Stomach (tissue), 4 donors: ENCODE measurements at regions not wholly inside any gene's neighbourhood (a gene's known extent, or its start where the extent isn't known, plus 50 kb on each side); places are given as distances from the start of the nearest gene placed in this dataset.

ENCODE experiments used
- POLR2A ChIP-seq, 4 donors: fragments of 450-650 bp; IDR thresholded peaks; one replicate each; pipeline ENCODE4 v1.6.1; 2016; ENCODE audit warnings: antibody characterized with exemption in 4 of 4, control low read depth in 2 of 4, mild to moderate bottlenecking in 1 of 4, moderate library complexity in 1 of 4
- TF ChIP-seq, protein P1 (sequence below), 7 experiments: fragments of 450-650 bp in 4 of 7; fragments of 200-600 bp in 3 of 7; sonication (generic) in 3 of 7; IDR thresholded peaks; one replicate each; pipeline ENCODE4 v1.5.1; 2016 to 2019; ENCODE audit warnings: antibody characterized with exemption in 7 of 7, control low read depth in 2 of 7, mild to moderate bottlenecking in 1 of 7

DNA sequence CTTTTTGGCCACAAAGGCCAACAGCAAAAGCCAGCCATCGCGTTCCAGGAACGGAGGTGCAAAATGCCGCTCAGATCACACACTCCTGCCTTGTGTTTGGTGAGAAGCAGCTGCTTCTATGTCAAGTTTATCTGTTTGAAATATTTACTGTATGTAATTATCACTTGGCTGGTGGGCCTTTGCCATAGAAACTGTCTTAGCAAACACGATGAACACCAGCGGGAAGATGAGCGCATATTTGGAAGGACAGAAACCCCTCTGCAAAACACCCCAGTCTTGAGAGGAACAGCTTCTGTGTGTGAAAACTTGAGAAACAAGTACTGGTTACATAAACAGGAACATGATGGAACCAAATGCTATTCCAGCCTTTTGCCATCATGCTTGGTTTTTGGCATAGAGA lies 59.7 kb downstream of the SCG2 start:
- TF ChIP-seq, protein P1, sequence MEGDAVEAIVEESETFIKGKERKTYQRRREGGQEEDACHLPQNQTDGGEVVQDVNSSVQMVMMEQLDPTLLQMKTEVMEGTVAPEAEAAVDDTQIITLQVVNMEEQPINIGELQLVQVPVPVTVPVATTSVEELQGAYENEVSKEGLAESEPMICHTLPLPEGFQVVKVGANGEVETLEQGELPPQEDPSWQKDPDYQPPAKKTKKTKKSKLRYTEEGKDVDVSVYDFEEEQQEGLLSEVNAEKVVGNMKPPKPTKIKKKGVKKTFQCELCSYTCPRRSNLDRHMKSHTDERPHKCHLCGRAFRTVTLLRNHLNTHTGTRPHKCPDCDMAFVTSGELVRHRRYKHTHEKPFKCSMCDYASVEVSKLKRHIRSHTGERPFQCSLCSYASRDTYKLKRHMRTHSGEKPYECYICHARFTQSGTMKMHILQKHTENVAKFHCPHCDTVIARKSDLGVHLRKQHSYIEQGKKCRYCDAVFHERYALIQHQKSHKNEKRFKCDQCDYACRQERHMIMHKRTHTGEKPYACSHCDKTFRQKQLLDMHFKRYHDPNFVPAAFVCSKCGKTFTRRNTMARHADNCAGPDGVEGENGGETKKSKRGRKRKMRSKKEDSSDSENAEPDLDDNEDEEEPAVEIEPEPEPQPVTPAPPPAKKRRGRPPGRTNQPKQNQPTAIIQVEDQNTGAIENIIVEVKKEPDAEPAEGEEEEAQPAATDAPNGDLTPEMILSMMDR (IDR thresholded peaks at IDR 0.05): no peak
- no peak for TF ChIP-seq POLR2A (IDR thresholded peaks at IDR 0.05)
